ENCODE measurements at regions not wholly inside any gene's neighbourhood (a gene's known extent, or its start where the extent isn't known, plus 50 kb on each side); places are given as distances from the start of the nearest gene placed in this dataset.

- ChIA-PET POLR2A (no interaction called here), CTCF (interaction anchor here (1.3 to 1.5 kb wide), 2 partner anchors 11 to 168 kb away, joined by 4 read pairs; no protein-coding TSS in a partner anchor)
- no peak for TF ChIP-seq CTCF (IDR thresholded peaks at IDR 0.05; ENCODE audit: control extremely low read depth, extremely low read depth, low read depth, missing control alignments)
- no peak for DNase-seq (ENCODE audit: extremely low spot score)
Measured at GRCh38 chr2:7595206-7595605, 678.0 kb downstream of the RNF144A start.

GRCh38 chr2:7598402-7598801, 681.2 kb downstream of the RNF144A start:
- ChIA-PET POLR2A (no interaction called here), CTCF (interaction anchor here (1.1 to 1.2 kb wide), 2 partner anchors 8 to 9 kb away, joined by 3 read pairs; no protein-coding TSS in a partner anchor)
- no peak for TF ChIP-seq CTCF (IDR thresholded peaks at IDR 0.05; ENCODE audit: control extremely low read depth, extremely low read depth, low read depth, missing control alignments)
- no peak for DNase-seq (ENCODE audit: extremely low spot score)

GRCh38 chr2:7599462-7600258, 682.4 kb downstream of the RNF144A start:
- no peak for DNase-seq (ENCODE audit: extremely low spot score)
- ChIA-PET CTCF (interaction anchor here (1.1 to 1.2 kb wide), 2 partner anchors 7 to 11 kb away, joined by 3 read pairs; no protein-coding TSS in a partner anchor), POLR2A (no interaction called here)
- TF ChIP-seq CTCF (IDR thresholded peaks at IDR 0.05; ENCODE audit: control extremely low read depth, extremely low read depth, low read depth, missing control alignments) = no peak

GRCh38 chr2:7601990-7602389, 684.8 kb downstream of the RNF144A start:
- ChIA-PET POLR2A (no interaction called here), CTCF (interaction anchor here (1.2 kb wide), 1 partner anchor 11 kb away, joined by 3 read pairs; no protein-coding TSS in a partner anchor)
- DNase-seq (ENCODE audit: extremely low spot score) = no peak
- TF ChIP-seq CTCF (IDR thresholded peaks at IDR 0.05; ENCODE audit: control extremely low read depth, extremely low read depth, low read depth, missing control alignments) = no peak

- POLR2A ChIA-PET = no interaction called here
- no peak for DNase-seq (ENCODE audit: extremely low spot score)
- CTCF ChIA-PET = no interaction called here
- TF ChIP-seq CTCF (IDR thresholded peaks at IDR 0.05; ENCODE audit: control extremely low read depth, extremely low read depth, low read depth, missing control alignments) = no peak
Measured at GRCh38 chr2:7604456-7604855, 687.2 kb downstream of the RNF144A start.

- TF ChIP-seq CTCF (IDR thresholded peaks at IDR 0.05; ENCODE audit: control extremely low read depth, extremely low read depth, low read depth, missing control alignments) = no peak
- CTCF ChIA-PET = interaction anchor here (1.4 kb wide), 1 partner anchor 9 kb away, joined by 3 read pairs; no protein-coding TSS in a partner anchor
- DNase-seq (ENCODE audit: extremely low spot score) = no peak
- POLR2A ChIA-PET = no interaction called here
Measured at GRCh38 chr2:7607441-7608173, 690.4 kb downstream of the RNF144A start.
